ENCODE measurements at regions not wholly inside any gene's neighbourhood (a gene's known extent, or its start where the extent isn't known, plus 50 kb on each side); places are given as distances from the start of the nearest gene placed in this dataset.

- no peak overlapping the region for H3K27ac ChIP-seq (replicated peaks)
- no peaks in the 10 kb centered on the region for H3K27me3 ChIP-seq (ENCODE audit: insufficient read depth, poor library complexity, severe bottlenecking)
- H3K4me3 ChIP-seq (replicated peaks; ENCODE audit: insufficient read depth, low read length), result no peak overlapping the region
- no peak for TF ChIP-seq GABPA (IDR thresholded peaks at IDR 0.05; ENCODE audit: low read depth)
- no peak for DNase-seq (ENCODE audit: low read depth in 1 of 2, low spot score in 1 of 2)
Observed at GRCh38 chr6:6505111-6505510, 83.4 kb upstream of the LY86 start.

GRCh38 chr6:6508643-6509042 lies 79.9 kb upstream of the LY86 start:
- H3K27me3 ChIP-seq (ENCODE audit: insufficient read depth, poor library complexity, severe bottlenecking), result no peaks in the 10 kb centered on the region
- H3K27ac ChIP-seq (replicated peaks), result no peak overlapping the region
- TF ChIP-seq CTCF (IDR thresholded peaks at IDR 0.05; ENCODE audit: insufficient read depth, low read length) (no peak), REST (IDR thresholded peaks at IDR 0.05; ENCODE audit: insufficient replicate concordance, low read depth) (no peak), POLR2AphosphoS5 (IDR thresholded peaks at IDR 0.05; ENCODE audit: low read depth) (no peak), GABPA (IDR thresholded peaks at IDR 0.05; ENCODE audit: low read depth) (no peak), SPI1 (IDR thresholded peaks at IDR 0.05; ENCODE audit: borderline replicate concordance, low read depth) (no peak)
- no peak for DNase-seq (ENCODE audit: low read depth in 1 of 2, low spot score in 1 of 2)
- no peak overlapping the region for H3K4me3 ChIP-seq (replicated peaks; ENCODE audit: insufficient read depth, low read length)

GRCh38 chr6:6509284-6509683 lies 79.2 kb upstream of the LY86 start:
- no peak for DNase-seq (ENCODE audit: low read depth in 1 of 2, low spot score in 1 of 2)
- H3K4me3 ChIP-seq (replicated peaks; ENCODE audit: insufficient read depth, low read length), result no peak overlapping the region
- no peak for TF ChIP-seq GABPA (IDR thresholded peaks at IDR 0.05; ENCODE audit: low read depth)
- no peak for TF ChIP-seq REST (IDR thresholded peaks at IDR 0.05; ENCODE audit: insufficient replicate concordance, low read depth)
- TF ChIP-seq CTCF (IDR thresholded peaks at IDR 0.05; ENCODE audit: insufficient read depth, low read length), result no peak
- no peak for TF ChIP-seq POLR2AphosphoS5 (IDR thresholded peaks at IDR 0.05; ENCODE audit: low read depth)
- no peak for TF ChIP-seq SPI1 (IDR thresholded peaks at IDR 0.05; ENCODE audit: borderline replicate concordance, low read depth)
- no peaks in the 10 kb centered on the region for H3K27me3 ChIP-seq (ENCODE audit: insufficient read depth, poor library complexity, severe bottlenecking)
- no peak overlapping the region for H3K27ac ChIP-seq (replicated peaks)

GRCh38 chr6:6512711-6513110 lies 75.8 kb upstream of the LY86 start:
- H3K4me3 ChIP-seq (replicated peaks; ENCODE audit: insufficient read depth, low read length), result no peak overlapping the region
- TF ChIP-seq GABPA (IDR thresholded peaks at IDR 0.05; ENCODE audit: low read depth) (no peak), REST (IDR thresholded peaks at IDR 0.05; ENCODE audit: insufficient replicate concordance, low read depth) (no peak), CTCF (IDR thresholded peaks at IDR 0.05; ENCODE audit: insufficient read depth, low read length) (no peak), SPI1 (IDR thresholded peaks at IDR 0.05; ENCODE audit: borderline replicate concordance, low read depth) (no peak), POLR2AphosphoS5 (IDR thresholded peaks at IDR 0.05; ENCODE audit: low read depth) (no peak)
- H3K27me3 ChIP-seq (ENCODE audit: insufficient read depth, poor library complexity, severe bottlenecking), result no peaks in the 10 kb centered on the region
- no peak for DNase-seq (ENCODE audit: low read depth in 1 of 2, low spot score in 1 of 2)
- H3K27ac ChIP-seq (replicated peaks), result no peak overlapping the region

Measured in HL-60 (cell line).